ENCODE measurements at regions not wholly inside any gene's neighbourhood (a gene's known extent, or its start where the extent isn't known, plus 50 kb on each side); places are given as distances from the start of the nearest gene placed in this dataset.

- Histone ChIP-seq H2AK9ac (replicated peaks; ENCODE audit: low read depth, low read length, poor library complexity) (no peak overlapping the region), H4K5ac (ENCODE audit: low read depth, low read length) (no peak overlapping the region), H3K9me3 (ENCODE audit: control insufficient read depth, insufficient read depth, low read length) (no peaks in the 10 kb centered on the region), H3K27ac (ENCODE audit: insufficient read depth, low read length) (no peak overlapping the region), H4K91ac (ENCODE audit: insufficient read depth, low read depth, low read length) (no peak overlapping the region), H4K20me1 (ENCODE audit: insufficient read depth, low read length) (no peaks in the 10 kb centered on the region), H3K18ac (ENCODE audit: low read depth, low read length) (no peak overlapping the region), H2AK5ac (ENCODE audit: low read depth, low read length) (no peak overlapping the region), H3K4me3 (ENCODE audit: insufficient read depth, low read depth, low read length) (no peak overlapping the region), H4K8ac (ENCODE audit: low read depth in 2 of 2, low read length in 2 of 2) (no peak overlapping the region), H3K4me1 (ENCODE audit: control insufficient read depth, insufficient read depth, low read length) (peaks cover 3% of the 10 kb centered on the region; the same call in 1 of the 2 replicates), H2BK120ac (ENCODE audit: low read depth, low read length) (no peak overlapping the region; the same call in 1 of the 2 replicates), H3K27me3 (ENCODE audit: control insufficient read depth, insufficient read depth, low read length) (no peaks in the 10 kb centered on the region), H3K4ac (ENCODE audit: low read depth, low read length) (no peak overlapping the region), H2BK15ac (ENCODE audit: low read depth, low read length) (peak overlapping the region; percentile 14; the same call in 1 of the 3 replicates), H3K9me1 (ENCODE audit: insufficient read depth, low read length) (no peaks in the 10 kb centered on the region), H3K23ac (ENCODE audit: low read depth, low read length) (no peak overlapping the region), H3K36me3 (ENCODE audit: control insufficient read depth, insufficient read depth, low read length) (no peaks in the 10 kb centered on the region), H3K79me1 (ENCODE audit: low read depth in 1 of 2, low read length in 2 of 2) (no peaks in the 10 kb centered on the region), H3K56ac (ENCODE audit: extremely low read depth, insufficient read depth, low read length) (no peak overlapping the region), H3K14ac (replicated peaks; ENCODE audit: low read depth, low read length) (no peak overlapping the region), H2BK5ac (ENCODE audit: low read depth, low read length, poor library complexity, severe bottlenecking) (no peak overlapping the region), H3K4me2 (ENCODE audit: low read depth, low read length) (no peak overlapping the region), H2AFZ (replicated peaks; ENCODE audit: low read length, poor library complexity) (no peak overlapping the region), H3K9ac (ENCODE audit: low read depth, low read length) (no peak overlapping the region), H2BK20ac (ENCODE audit: low read depth, low read length) (no peak overlapping the region)
- intact Hi-C loops (cut with micrococcal nuclease) (loop anchor here (10.0 kb wide), 1 partner anchor 189 kb away; no protein-coding TSS in a partner anchor), in situ Hi-C loops (cut with MboI; ENCODE audit: low sequenced_read_pairs) (no loop called here), dilution Hi-C loops (cut with HindIII; ENCODE audit: low sequenced_read_pairs, unreplicated experiment) (no loop called here)
- BruUV-seq (replicated peaks), result no TSS peak
- WGBS, 2 experiments (ENCODE audit: extremely low coverage in 2 of 2, insufficient read length in 1 of 2), result 0% methylated on average over 1 of the region's 8 CpGs; no CpG with 5 or more reads in 1 of the 2 experiments
- POLR2A ChIA-PET (ENCODE audit: unreplicated experiment), result no interaction called here
- CTCF ChIA-PET, result interaction anchor here (0.5 to 0.7 kb wide), 2 partner anchors 237 to 284 kb away, joined by 3 to 4 read pairs; no protein-coding TSS in a partner anchor
- TF ChIP-seq RFX5 (IDR thresholded peaks at IDR 0.05; ENCODE audit: low read depth, low read length) (no peak), CHD1 (IDR thresholded peaks at IDR 0.05; ENCODE audit: low read depth, low read length) (no peak), SMC3 (IDR thresholded peaks at IDR 0.05; ENCODE audit: low read depth, low read length) (no peak), CEBPB (IDR thresholded peaks at IDR 0.05; ENCODE audit: low read depth, low read length) (no peak), CTCF (conservative IDR thresholded peaks at IDR 0.05; ENCODE audit: low read depth, low read length) (no peak), FOS (IDR thresholded peaks at IDR 0.05; ENCODE audit: low read depth, low read length) (no peak), MXI1 (IDR thresholded peaks at IDR 0.05; ENCODE audit: borderline replicate concordance, low read depth, low read length) (no peak), MAFK (IDR thresholded peaks at IDR 0.05; ENCODE audit: low read depth, low read length) (no peak), RAD21 (IDR thresholded peaks at IDR 0.05; ENCODE audit: low read length) (no peak), POLR2A (IDR thresholded peaks at IDR 0.05; ENCODE audit: low read depth, low read length) (no peak), ELK1 (IDR thresholded peaks at IDR 0.05; ENCODE audit: borderline replicate concordance, low read depth, low read length) (no peak), MAZ (IDR thresholded peaks at IDR 0.05; ENCODE audit: borderline replicate concordance, low read depth, low read length) (no peak), USF2 (IDR thresholded peaks at IDR 0.05; ENCODE audit: low read depth, low read length) (no peak)
- ATAC-seq (ENCODE audit: low read depth) (no peak), DNase-seq (no peak)
Observed at GRCh38 chr12:88336076-88336739, 194.1 kb downstream of the TMTC3 start.

Data from IMR-90 (cell line).